PFSK-1 (cell line): ENCODE measurements at regions not wholly inside any gene's neighbourhood (a gene's known extent, or its start where the extent isn't known, plus 50 kb on each side); places are given as distances from the start of the nearest gene placed in this dataset.

Source experiments
- FOXP2 ChIP-seq: optimal IDR thresholded peaks from 2 replicates; pipeline ENCODE3; 2011; ENCODE audit warnings: borderline replicate concordance, control low read depth, inconsistent platforms; ENCODE audit not compliant: insufficient read depth; ENCODE audit errors: extremely low read length, extremely low read depth
- POLR2AphosphoS5 ChIP-seq: IDR thresholded peaks from 2 replicates; pipeline ENCODE4 v1.6.1; 2012; ENCODE audit warnings: low read depth, mild to moderate bottlenecking, control low read depth, low read length, moderate library complexity
- REST ChIP-seq, 2 experiments: IDR thresholded peaks; 2 replicates each; pipeline versions ENCODE4 v1.6.1 to v1.8.0; 2011 to 2012; ENCODE audit warnings: low read depth in 2 of 2, low read length in 2 of 2, control low read depth in 1 of 2, inconsistent platforms in 1 of 2, mild to moderate bottlenecking in 1 of 2, moderate library complexity in 1 of 2; ENCODE audit not compliant: insufficient read depth in 1 of 2
- SIN3A ChIP-seq: IDR thresholded peaks from 2 replicates; pipeline ENCODE4 v1.6.1; 2012; ENCODE audit warnings: mild to moderate bottlenecking, low read length, moderate library complexity, borderline replicate concordance; ENCODE audit not compliant: insufficient read depth
- TAF1 ChIP-seq: IDR thresholded peaks from 2 replicates; pipeline ENCODE4 v1.6.1; 2012; ENCODE audit warnings: low read length, control low read depth, borderline replicate concordance; ENCODE audit not compliant: insufficient read depth

- TF ChIP-seq SIN3A (no peak), POLR2AphosphoS5 (no peak), TAF1 (no peak), REST (IDR thresholded peaks at IDR 0.05; ENCODE audit: insufficient read depth in 1 of 2, low read depth in 2 of 2, low read length in 2 of 2) (no peak), FOXP2 (no peak)
Measured at GRCh38 chr4:112093636-112094202, 51.5 kb upstream of the FAM241A start.

- TF ChIP-seq SIN3A (no peak), POLR2AphosphoS5 (no peak), REST (IDR thresholded peaks at IDR 0.05; ENCODE audit: insufficient read depth in 1 of 2, low read depth in 2 of 2, low read length in 2 of 2) (no peak), FOXP2 (no peak), TAF1 (no peak)
Measured at GRCh38 chr4:112094330-112094729, 50.9 kb upstream of the FAM241A start.
